Mucosa of rectum (tissue), 2 donors: ENCODE measurements at regions not wholly inside any gene's neighbourhood (a gene's known extent, or its start where the extent isn't known, plus 50 kb on each side); places are given as distances from the start of the nearest gene placed in this dataset.

ENCODE experiments used
- H3K27ac ChIP-seq, 2 donors: one replicate each; pipeline ENCODE4 v1.7.0; 2013; ENCODE audit warnings: inconsistent platforms in 2 of 2, low read depth in 2 of 2, low read length in 2 of 2
- H3K27me3 ChIP-seq, 2 donors: one replicate each; pipeline ENCODE4 v1.7.0; 2013; ENCODE audit warnings: low read length in 2 of 2; ENCODE audit not compliant: control insufficient read depth in 2 of 2, insufficient read depth in 2 of 2
- H3K36me3 ChIP-seq, 2 donors: one replicate each; pipeline ENCODE4 v1.7.0; 2013; ENCODE audit warnings: low read length in 2 of 2; ENCODE audit not compliant: control insufficient read depth in 2 of 2, insufficient read depth in 2 of 2
- H3K4me1 ChIP-seq, 2 donors: one replicate each; pipeline ENCODE4 v1.7.0; 2013; ENCODE audit warnings: low read length in 2 of 2, mild to moderate bottlenecking in 1 of 2; ENCODE audit not compliant: control insufficient read depth in 2 of 2, insufficient read depth in 2 of 2
- H3K4me3 ChIP-seq, 2 donors: one replicate each; pipeline ENCODE4 v1.7.0; 2013; ENCODE audit warnings: low read length in 2 of 2
- H3K9ac ChIP-seq, 2 donors: one replicate each; pipeline ENCODE4 v1.7.0; 2013; ENCODE audit warnings: low read length in 2 of 2, low read depth in 1 of 2, mild to moderate bottlenecking in 1 of 2
- H3K9me3 ChIP-seq, 2 donors: one replicate each; pipeline ENCODE4 v1.7.0; 2013; ENCODE audit warnings: low read length in 2 of 2; ENCODE audit not compliant: control insufficient read depth in 2 of 2
- donor health status: healthy.
- donor health status: Normal muscosa, but diverticular disease.

DNA sequence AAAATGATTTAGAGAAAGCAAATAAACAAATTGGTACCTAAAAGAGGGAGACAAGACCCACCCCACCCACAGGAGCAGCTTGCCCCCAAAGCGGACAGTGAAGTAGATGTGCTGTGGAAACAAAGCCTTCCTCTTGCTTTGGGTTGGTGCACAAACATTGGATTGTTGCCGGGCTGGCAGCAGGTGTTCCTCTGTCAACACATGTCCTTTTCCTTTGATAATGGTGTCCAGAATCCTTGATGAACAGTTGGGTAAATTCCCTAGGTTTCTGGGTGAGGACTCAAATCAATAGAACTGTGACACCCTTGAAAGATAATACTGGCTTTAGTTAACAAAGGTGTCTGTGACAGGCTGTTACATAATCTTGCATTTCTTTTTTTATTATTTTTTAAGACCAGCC, 311.8 kb downstream of the SPRY2 start:
- no peaks in the 10 kb centered on the region for H3K36me3 ChIP-seq
- no peak overlapping the region for H3K27ac ChIP-seq
- H3K4me1 ChIP-seq: peaks cover 0 to 2% of the 10 kb centered on the region in 2 donors
- no peak overlapping the region for H3K9ac ChIP-seq
- no peak overlapping the region for H3K4me3 ChIP-seq
- no peaks in the 10 kb centered on the region for H3K27me3 ChIP-seq
- no peaks in the 10 kb centered on the region for H3K9me3 ChIP-seq

DNA sequence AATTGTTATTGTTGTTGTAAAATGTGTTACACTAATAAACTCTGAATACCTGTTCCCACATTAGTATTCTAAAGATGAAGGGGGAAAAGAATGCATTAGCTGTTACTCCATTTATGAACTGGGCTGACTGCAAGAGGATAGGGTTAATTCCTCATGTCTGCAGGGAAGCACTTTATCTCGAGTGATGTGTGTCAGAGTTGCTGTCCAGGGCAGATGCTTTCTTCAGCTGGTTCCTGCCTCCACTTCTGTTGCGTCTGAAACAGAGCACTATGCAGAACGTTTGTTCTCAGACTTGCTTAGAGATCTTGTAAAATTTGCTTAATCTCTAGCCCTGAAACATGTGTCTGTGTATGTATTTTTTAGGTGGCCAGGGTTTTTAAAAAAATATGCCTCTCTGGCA, 318.8 kb downstream of the SPRY2 start:
- Histone ChIP-seq H3K36me3 (no peaks in the 10 kb centered on the region), H3K9me3 (no peaks in the 10 kb centered on the region), H3K27me3 (no peaks in the 10 kb centered on the region), H3K4me3 (no peak overlapping the region), H3K27ac (no peak overlapping the region), H3K9ac (no peak overlapping the region), H3K4me1 (no peaks in the 10 kb centered on the region)

DNA sequence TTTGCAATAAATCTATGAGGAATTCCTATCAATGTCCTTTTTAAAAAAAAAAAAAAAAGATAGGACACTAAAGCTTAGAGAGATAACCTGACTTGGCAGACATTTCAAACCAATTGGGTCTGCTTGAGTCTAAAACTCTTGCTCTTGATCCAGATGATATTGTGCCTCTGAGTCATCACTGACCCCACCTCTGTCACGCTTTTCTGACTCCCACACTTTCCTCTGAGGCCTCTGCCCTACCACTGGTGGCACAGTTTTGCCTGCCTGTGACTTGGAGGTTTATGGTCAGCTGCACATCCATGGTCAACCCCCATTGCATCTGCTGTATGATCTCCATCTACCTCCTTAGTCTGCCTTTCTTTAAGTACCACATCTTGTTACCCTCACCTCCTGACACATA, 328.7 kb downstream of the SPRY2 start:
- Histone ChIP-seq H3K27me3 (no peaks in the 10 kb centered on the region), H3K27ac (no peak overlapping the region), H3K9me3 (no peaks in the 10 kb centered on the region), H3K9ac (no peak overlapping the region), H3K4me1 (peaks cover 7 to 23% of the 10 kb centered on the region in 2 donors), H3K4me3 (no peak overlapping the region), H3K36me3 (no peaks in the 10 kb centered on the region)

DNA sequence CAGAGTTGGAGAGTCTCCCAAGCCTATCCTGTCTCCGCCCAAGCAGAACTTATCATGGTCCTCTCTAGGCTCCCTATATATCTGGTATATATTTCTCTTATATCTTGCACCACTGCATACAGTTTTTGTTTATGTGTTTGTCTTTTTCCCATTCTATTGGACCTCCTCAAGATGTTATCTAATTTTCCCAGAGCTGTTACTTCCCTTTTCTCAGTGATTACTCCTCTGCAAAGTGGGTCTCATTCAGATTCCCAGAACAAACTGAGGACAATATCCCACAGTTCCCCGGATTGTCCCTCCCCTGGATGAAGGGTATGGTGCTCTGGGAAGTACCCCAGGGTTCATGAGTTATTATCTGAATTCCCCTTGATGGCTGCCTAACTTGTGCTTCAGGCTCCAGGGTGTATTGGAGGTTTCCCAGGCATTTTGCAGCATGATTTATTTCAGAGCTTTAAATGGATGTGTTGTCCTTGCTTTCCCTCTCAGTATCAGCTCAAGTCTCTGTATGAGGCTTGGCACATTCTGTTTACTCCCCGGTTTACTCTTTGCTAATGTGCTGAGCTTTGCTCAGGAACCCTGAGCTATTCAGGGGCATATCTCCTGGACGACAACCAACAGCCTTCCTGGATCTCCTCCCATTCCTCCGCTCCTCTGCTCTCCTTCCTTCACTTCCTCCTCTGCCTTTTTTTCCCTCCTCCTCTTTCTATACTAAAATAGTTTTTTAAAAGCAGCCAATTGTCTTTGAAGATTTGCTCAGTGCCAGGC, 329.3 kb downstream of the SPRY2 start:
- Histone ChIP-seq H3K36me3 (no peaks in the 10 kb centered on the region), H3K4me3 (no peak overlapping the region), H3K9me3 (no peaks in the 10 kb centered on the region), H3K27ac (no peak overlapping the region), H3K4me1 (peaks cover 7 to 23% of the 10 kb centered on the region in 2 donors), H3K27me3 (no peaks in the 10 kb centered on the region), H3K9ac (no peak overlapping the region)

DNA sequence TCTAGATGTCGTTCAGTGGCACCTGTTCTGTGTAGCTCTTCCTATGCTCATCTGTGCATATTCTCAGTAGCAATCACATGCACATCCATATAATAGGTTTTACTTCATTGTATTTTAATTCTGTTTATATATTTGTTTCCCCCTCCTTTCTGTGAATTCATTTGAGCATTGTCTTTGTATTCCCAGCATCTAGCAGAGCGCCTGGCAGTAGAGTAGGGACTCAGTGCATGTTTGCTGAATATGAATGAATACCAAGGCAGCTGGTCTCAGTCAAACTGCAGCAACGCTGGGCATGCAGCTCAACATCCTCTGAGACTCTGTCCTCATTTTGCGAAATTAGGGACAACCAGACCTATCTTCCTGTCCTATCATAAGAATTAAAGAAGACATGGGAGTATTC, 330.1 kb downstream of the SPRY2 start:
- H3K36me3 ChIP-seq: no peaks in the 10 kb centered on the region
- H3K4me1 ChIP-seq: peaks cover 7 to 23% of the 10 kb centered on the region in 2 donors
- no peaks in the 10 kb centered on the region for H3K9me3 ChIP-seq
- no peaks in the 10 kb centered on the region for H3K27me3 ChIP-seq
- no peak overlapping the region for H3K9ac ChIP-seq
- no peak overlapping the region for H3K4me3 ChIP-seq
- H3K27ac ChIP-seq: no peak overlapping the region

DNA sequence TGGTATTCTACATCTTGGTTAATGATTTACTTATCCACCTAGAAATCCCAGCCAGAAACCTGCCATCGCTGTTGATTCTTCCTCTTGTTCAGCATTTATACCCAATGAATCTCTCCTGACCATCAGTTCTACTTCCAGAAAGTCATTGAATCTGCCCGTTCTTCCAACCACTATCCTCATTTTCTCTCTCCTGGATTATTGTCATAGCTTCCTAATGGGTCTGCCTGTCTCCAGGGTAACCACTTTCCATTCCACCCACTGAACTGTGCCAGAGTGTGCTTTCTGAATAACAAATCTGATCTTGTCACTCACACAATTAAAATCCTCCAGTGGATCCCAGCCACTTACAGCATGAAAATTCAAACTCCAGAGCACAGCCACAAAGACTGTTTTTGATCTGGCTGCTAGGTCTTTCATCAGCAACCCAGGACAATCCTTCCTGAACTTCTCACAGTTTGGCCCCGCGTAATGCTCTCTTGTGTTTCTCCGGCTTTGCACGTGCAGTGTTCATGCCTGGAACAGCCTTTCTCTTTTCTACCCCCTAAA, 330.6 kb downstream of the SPRY2 start:
- Histone ChIP-seq H3K27ac (no peak overlapping the region), H3K9ac (no peak overlapping the region), H3K27me3 (no peaks in the 10 kb centered on the region), H3K4me3 (no peak overlapping the region), H3K36me3 (no peaks in the 10 kb centered on the region), H3K9me3 (no peaks in the 10 kb centered on the region), H3K4me1 (peaks cover 7 to 23% of the 10 kb centered on the region in 2 donors)

DNA sequence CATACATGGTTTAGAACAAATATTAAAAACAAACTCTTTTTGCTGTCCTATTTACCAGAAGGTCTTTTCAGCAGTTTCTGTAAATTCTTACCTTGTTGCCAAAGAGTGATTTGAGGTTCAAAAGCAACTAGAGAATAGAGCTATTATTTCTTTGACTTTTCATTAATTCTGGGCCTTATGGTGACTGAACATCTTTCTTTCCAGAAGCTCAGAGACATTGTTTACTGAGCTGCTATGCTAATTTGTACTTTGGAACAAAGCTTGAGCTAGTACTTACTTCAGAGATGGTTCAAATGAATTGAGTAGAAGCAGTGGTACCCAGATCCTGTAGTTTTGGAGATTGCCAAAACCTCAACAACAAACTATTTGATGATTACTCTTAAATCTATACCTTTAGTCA, 331.2 kb downstream of the SPRY2 start:
- Histone ChIP-seq H3K27me3 (no peaks in the 10 kb centered on the region), H3K9me3 (no peaks in the 10 kb centered on the region), H3K9ac (no peak overlapping the region), H3K4me3 (no peak overlapping the region), H3K4me1 (peaks cover 7 to 23% of the 10 kb centered on the region in 2 donors), H3K36me3 (no peaks in the 10 kb centered on the region), H3K27ac (no peak overlapping the region)

DNA sequence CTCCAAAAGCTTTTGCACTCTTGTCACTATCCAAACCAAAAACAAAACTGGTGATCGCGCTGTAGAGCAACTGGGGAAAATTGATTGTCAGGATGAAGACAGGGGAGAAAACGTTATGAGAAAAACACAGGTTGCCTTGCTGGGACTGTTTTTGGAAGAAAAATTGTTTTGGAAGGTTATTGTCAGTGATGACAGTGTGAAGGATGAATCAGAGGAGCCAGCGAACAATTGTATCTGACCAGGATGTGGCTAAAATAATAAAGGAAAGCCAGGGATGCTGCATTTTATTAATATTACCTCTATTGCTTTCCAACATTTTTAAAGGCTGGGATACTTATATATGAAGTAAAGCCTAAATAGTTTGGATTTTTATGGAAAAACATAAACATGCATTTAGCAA, 334.0 kb downstream of the SPRY2 start:
- Histone ChIP-seq H3K9ac (no peak overlapping the region), H3K36me3 (no peaks in the 10 kb centered on the region), H3K27me3 (no peaks in the 10 kb centered on the region), H3K27ac (no peak overlapping the region), H3K4me1 (peaks cover 7 to 19% of the 10 kb centered on the region in 2 donors), H3K4me3 (no peak overlapping the region), H3K9me3 (no peaks in the 10 kb centered on the region)

DNA sequence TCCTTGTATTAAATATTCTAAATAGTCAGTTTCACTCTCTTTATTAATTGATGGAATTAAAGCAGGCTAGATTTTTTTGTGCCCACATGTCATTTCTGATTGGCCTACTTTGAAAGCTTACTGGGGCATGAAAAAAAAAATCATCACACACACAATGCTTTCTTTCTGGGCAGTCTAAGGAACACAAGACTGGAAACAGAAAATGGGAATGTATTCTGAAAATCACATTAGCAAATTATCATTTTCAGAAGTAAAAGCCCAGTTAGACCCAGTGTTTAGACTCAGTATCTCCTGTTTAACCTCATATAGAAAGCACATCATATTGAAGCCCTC, 339.4 kb downstream of the SPRY2 start:
- Histone ChIP-seq H3K9me3 (no peaks in the 10 kb centered on the region), H3K9ac (no peak overlapping the region), H3K4me1 (no peaks in the 10 kb centered on the region), H3K27ac (no peak overlapping the region), H3K27me3 (no peaks in the 10 kb centered on the region), H3K4me3 (no peak overlapping the region), H3K36me3 (no peaks in the 10 kb centered on the region)

DNA sequence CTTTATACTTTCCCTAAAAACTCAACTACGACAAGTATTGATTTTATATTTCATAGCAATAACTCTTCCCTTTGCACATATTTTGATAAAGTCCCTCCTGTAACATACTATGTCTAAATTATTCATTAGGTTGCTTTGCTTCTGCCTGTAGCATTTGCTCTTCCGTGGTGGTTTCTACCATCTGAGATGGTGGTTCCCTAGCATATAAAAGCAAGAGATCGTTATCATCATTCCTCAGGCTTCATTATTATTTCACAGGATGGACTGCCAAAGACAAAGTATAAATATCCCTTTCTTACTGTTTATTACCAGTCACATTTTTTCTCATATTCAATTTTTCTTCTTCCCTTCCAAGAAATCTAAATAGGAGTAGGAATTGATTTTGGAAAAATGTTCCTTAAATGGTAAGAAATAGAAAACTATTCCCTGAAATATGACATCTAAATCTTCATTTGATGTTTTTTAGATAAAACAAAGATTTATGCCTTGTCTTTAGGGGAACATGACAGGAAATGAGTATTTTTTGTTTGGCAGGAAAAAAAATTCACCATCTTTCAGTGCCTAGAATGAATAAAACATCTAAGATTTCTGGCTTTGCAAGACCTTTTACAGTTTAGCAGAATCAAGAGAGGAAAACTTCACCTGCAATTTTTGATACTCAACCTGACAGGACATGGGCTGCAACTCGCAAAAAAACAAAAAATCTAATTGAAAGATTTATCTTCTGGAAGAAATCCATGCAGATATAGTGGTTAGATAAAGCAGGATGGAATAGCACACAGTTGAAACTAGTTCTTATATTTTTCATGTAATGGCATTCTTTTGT, 340.0 kb downstream of the SPRY2 start:
- Histone ChIP-seq H3K9ac (no peak overlapping the region), H3K27me3 (no peaks in the 10 kb centered on the region), H3K36me3 (no peaks in the 10 kb centered on the region), H3K9me3 (no peaks in the 10 kb centered on the region), H3K4me1 (no peaks in the 10 kb centered on the region), H3K27ac (no peak overlapping the region), H3K4me3 (no peak overlapping the region)
